ENCODE measurements at regions not wholly inside any gene's neighbourhood (a gene's known extent, or its start where the extent isn't known, plus 50 kb on each side); places are given as distances from the start of the nearest gene placed in this dataset.

- TF ChIP-seq CTCF (IDR thresholded peaks at IDR 0.05) (no peak), EZH2 (IDR thresholded peaks at IDR 0.05) (no peak)
These were observed 270.5 kb upstream of the PLPP4 start for GRCh38 chr10:120186506-120186905.

Data from neural progenitor cell (in vitro differentiated cells).